ENCODE measurements at regions not wholly inside any gene's neighbourhood (a gene's known extent, or its start where the extent isn't known, plus 50 kb on each side); places are given as distances from the start of the nearest gene placed in this dataset.
"Not testable (repeated sequence)": the region's sequence is repeated elsewhere in the genome, so short reads cannot be mapped to it uniquely, and the experiment has no call there.

GRCh38 chr18:10086458-10087210, 172.8 kb downstream of the VAPA start:
- H3K36me3 Mint-ChIP-seq (ENCODE audit: insufficient read depth): no peaks in the 10 kb centered on the region
- peaks cover 8 to 39% of the 10 kb centered on the region in 2 donors for H3K27me3 Mint-ChIP-seq
- no peak overlapping the region for H3K4me3 Mint-ChIP-seq
- peaks cover 6 to 11% of the 10 kb centered on the region in 2 donors for H3K9me3 Mint-ChIP-seq
- H3K27ac Mint-ChIP-seq: no peak overlapping the region
- ATAC-seq (replicated peaks): no peak
- DNase-seq: no peak
- H3K4me1 Mint-ChIP-seq (ENCODE audit: low read depth in 2 of 2): no peaks in the 10 kb centered on the region

DNA sequence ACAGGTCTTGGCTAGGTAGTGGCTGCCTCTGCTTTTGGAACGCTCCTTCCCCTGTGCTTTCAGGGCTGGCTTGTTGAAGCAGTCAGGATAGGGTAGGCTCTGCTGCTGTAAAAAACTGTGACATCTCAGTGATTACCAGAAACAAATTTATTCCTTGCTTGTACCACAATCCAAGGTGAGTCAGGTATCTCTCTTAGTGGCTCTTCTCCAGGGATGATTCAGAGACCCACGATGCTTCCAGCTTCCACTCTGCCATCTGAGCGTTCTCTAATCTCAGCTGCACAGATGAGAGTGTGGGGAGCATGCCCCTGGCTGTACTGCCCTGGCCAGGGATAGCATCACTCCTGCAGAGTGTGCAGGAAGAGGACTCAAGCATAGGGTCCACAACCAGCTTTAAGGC, 174.9 kb downstream of the VAPA start:
- H3K27ac Mint-ChIP-seq: no peak overlapping the region

GRCh38 chr18:10089881-10090280, 176.1 kb downstream of the VAPA start:
- H3K36me3 Mint-ChIP-seq (ENCODE audit: insufficient read depth): no peaks in the 10 kb centered on the region
- H3K4me3 Mint-ChIP-seq: no peak overlapping the region
- H3K27ac Mint-ChIP-seq: no peak overlapping the region
- ATAC-seq (replicated peaks) (no peak), DNase-seq (no peak)
- no peaks in the 10 kb centered on the region for H3K9me3 Mint-ChIP-seq
- peaks cover 8 to 39% of the 10 kb centered on the region in 2 donors for H3K27me3 Mint-ChIP-seq
- H3K4me1 Mint-ChIP-seq (ENCODE audit: low read depth in 2 of 2): no peaks in the 10 kb centered on the region

More for the DNA sequence above, 174.9 kb downstream of the VAPA start:
- H3K36me3 Mint-ChIP-seq (ENCODE audit: insufficient read depth): no peaks in the 10 kb centered on the region
- no peak overlapping the region for H3K4me3 Mint-ChIP-seq
- no peak for DNase-seq
- no peaks in the 10 kb centered on the region for H3K4me1 Mint-ChIP-seq (ENCODE audit: low read depth in 2 of 2)
- no peak for ATAC-seq (replicated peaks)
- peaks cover 8 to 39% of the 10 kb centered on the region in 2 donors for H3K27me3 Mint-ChIP-seq
- H3K9me3 Mint-ChIP-seq: peaks cover 0 to 1% of the 10 kb centered on the region in 2 donors

GRCh38 chr18:10090668-10091067, 176.9 kb downstream of the VAPA start:
- no peak for DNase-seq
- Mint-ChIP-seq H3K27me3 (peaks cover 8 to 39% of the 10 kb centered on the region in 2 donors), H3K27ac (no peak overlapping the region), H3K4me1 (ENCODE audit: low read depth in 2 of 2) (no peaks in the 10 kb centered on the region), H3K4me3 (no peak overlapping the region), H3K36me3 (ENCODE audit: insufficient read depth) (no peaks in the 10 kb centered on the region), H3K9me3 (no peaks in the 10 kb centered on the region)
- no peak for ATAC-seq (replicated peaks)

DNA sequence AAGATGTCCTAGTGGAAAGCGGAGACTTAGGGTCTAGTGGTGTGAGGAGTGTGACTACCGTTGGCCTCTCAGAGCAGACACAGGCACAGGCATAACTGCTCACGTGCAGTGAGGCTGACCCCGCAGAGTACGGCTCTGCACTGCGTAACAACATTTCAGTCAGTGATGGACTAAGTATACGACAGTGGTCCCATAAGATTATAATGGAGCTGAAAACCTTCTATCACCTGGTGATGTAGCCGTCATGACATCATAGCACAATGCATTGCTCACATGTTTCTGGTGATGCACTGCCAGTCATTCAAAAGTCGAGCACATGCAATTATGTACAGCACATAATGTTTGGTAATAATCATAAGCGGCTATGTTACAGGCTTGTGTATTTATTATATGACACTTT, 179.6 kb downstream of the VAPA start:
- H3K9me3 Mint-ChIP-seq: no peaks in the 10 kb centered on the region
- peaks cover 13 to 16% of the 10 kb centered on the region in 2 donors for H3K27me3 Mint-ChIP-seq
- H3K4me3 Mint-ChIP-seq: no peak overlapping the region
- ATAC-seq (replicated peaks) (no peak), DNase-seq (no peak)
- no peaks in the 10 kb centered on the region for H3K4me1 Mint-ChIP-seq (ENCODE audit: low read depth in 2 of 2)
- H3K27ac Mint-ChIP-seq: no peak overlapping the region
- no peaks in the 10 kb centered on the region for H3K36me3 Mint-ChIP-seq (ENCODE audit: insufficient read depth)

GRCh38 chr18:10094154-10094553, 180.3 kb downstream of the VAPA start:
- Mint-ChIP-seq H3K9me3 (no peaks in the 10 kb centered on the region), H3K27ac (no peak overlapping the region), H3K36me3 (ENCODE audit: insufficient read depth) (no peaks in the 10 kb centered on the region), H3K4me1 (ENCODE audit: low read depth in 2 of 2) (no peaks in the 10 kb centered on the region), H3K27me3 (peaks cover 13 to 16% of the 10 kb centered on the region in 2 donors), H3K4me3 (no peak overlapping the region)
- no peak for ATAC-seq (replicated peaks)
- no peak for DNase-seq

- Mint-ChIP-seq H3K27me3 (peaks cover 13 to 16% of the 10 kb centered on the region in 2 donors), H3K9me3 (no peaks in the 10 kb centered on the region), H3K27ac (no peak overlapping the region), H3K36me3 (ENCODE audit: insufficient read depth) (no peaks in the 10 kb centered on the region), H3K4me1 (ENCODE audit: low read depth in 2 of 2) (no peaks in the 10 kb centered on the region), H3K4me3 (no peak overlapping the region)
- no peak for DNase-seq
- ATAC-seq (replicated peaks): no peak
These were observed 180.8 kb downstream of the VAPA start for GRCh38 chr18:10094655-10095054.

DNA sequence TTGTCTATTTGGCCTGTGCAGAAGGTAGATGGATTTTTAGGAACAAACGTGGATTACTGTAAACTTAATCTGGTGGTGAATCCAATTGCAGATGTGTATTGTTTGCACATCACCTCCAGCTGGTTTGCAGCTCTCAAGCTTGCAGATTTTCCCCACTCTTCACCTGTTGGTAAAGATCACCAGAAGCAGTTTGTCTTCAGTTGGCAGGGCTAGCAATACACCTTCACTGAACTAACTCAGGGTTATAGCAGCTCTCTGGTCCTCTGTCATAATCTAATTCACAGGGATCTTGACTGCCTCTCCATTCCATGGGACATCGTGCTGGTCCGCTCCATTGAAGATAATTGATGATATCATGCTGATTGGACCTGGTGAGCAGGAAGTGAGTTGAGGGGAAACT, 181.5 kb downstream of the VAPA start:
- H3K36me3 Mint-ChIP-seq (ENCODE audit: insufficient read depth): no peaks in the 10 kb centered on the region
- H3K4me1 Mint-ChIP-seq (ENCODE audit: low read depth in 2 of 2): no peaks in the 10 kb centered on the region
- no peaks in the 10 kb centered on the region for H3K9me3 Mint-ChIP-seq
- ATAC-seq (replicated peaks): no peak
- H3K4me3 Mint-ChIP-seq: no peak overlapping the region
- no peak overlapping the region for H3K27ac Mint-ChIP-seq
- DNase-seq: no peak
- peaks cover 9 to 12% of the 10 kb centered on the region in 2 donors for H3K27me3 Mint-ChIP-seq

GRCh38 chr18:10099539-10100140, 185.8 kb downstream of the VAPA start:
- H3K4me1 Mint-ChIP-seq (ENCODE audit: low read depth in 2 of 2): no peaks in the 10 kb centered on the region
- peaks cover 0 to 5% of the 10 kb centered on the region in 2 donors for H3K27me3 Mint-ChIP-seq
- ATAC-seq (replicated peaks) (no peak), DNase-seq (no peak)
- no peaks in the 10 kb centered on the region for H3K9me3 Mint-ChIP-seq
- no peak overlapping the region for H3K4me3 Mint-ChIP-seq
- no peaks in the 10 kb centered on the region for H3K36me3 Mint-ChIP-seq (ENCODE audit: insufficient read depth)
- H3K27ac Mint-ChIP-seq: no peak overlapping the region

GRCh38 chr18:10100196-10100595, 186.4 kb downstream of the VAPA start:
- Mint-ChIP-seq H3K36me3 (ENCODE audit: insufficient read depth) (no peaks in the 10 kb centered on the region), H3K4me1 (ENCODE audit: low read depth in 2 of 2) (no peaks in the 10 kb centered on the region), H3K9me3 (no peaks in the 10 kb centered on the region), H3K27ac (no peak overlapping the region), H3K27me3 (peaks cover 0 to 5% of the 10 kb centered on the region in 2 donors), H3K4me3 (no peak overlapping the region)
- ATAC-seq (replicated peaks): no peak
- DNase-seq: no peak

DNA sequence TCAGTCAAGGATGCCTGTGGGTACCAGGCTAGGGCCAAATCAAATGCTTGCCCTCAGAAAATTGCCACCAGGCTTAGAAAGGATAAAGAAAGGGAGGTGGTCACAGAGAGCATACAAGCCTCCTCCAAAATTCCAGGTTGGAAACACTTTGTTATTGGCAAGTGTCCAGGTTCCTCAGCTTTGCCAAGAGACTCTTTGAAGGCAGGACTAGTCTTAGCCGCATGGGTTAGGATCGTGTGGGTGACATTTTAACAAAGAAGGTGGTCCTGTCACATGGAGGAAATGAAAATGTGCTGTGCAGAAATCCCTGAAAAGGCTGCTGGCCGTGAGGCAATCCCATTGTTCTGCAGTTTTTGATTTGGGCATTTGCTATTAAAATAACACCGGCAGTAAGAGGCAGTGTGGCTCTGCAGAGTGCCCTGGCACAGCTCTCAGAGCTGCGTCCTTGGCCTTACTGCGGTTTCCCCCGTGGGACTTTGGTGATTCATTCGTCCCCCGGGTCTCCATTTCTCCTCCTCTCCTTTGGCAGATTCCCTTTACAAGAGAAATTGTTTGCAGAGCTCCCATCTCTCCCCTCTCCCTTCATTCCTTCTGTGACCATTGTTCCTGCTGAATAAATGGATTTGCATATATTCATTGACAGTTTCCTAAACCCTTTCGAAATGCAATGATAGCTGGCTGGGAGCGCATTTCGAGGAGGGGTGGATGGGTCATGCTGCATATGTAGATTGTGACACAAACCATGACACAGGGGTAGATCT, 187.3 kb downstream of the VAPA start:
- Mint-ChIP-seq H3K36me3 (ENCODE audit: insufficient read depth) (no peaks in the 10 kb centered on the region), H3K9me3 (no peaks in the 10 kb centered on the region), H3K27me3 (peaks cover 0 to 5% of the 10 kb centered on the region in 2 donors), H3K4me3 (no peak overlapping the region), H3K27ac (no peak overlapping the region), H3K4me1 (ENCODE audit: low read depth in 2 of 2) (no peaks in the 10 kb centered on the region)
- no peak for ATAC-seq (replicated peaks)
- no peak for DNase-seq

GRCh38 chr18:10101729-10102128, 187.9 kb downstream of the VAPA start:
- no peaks in the 10 kb centered on the region for H3K9me3 Mint-ChIP-seq
- no peaks in the 10 kb centered on the region for H3K4me1 Mint-ChIP-seq (ENCODE audit: low read depth in 2 of 2)
- H3K27ac Mint-ChIP-seq: no peak overlapping the region
- ATAC-seq (replicated peaks) (no peak), DNase-seq (no peak)
- no peaks in the 10 kb centered on the region for H3K36me3 Mint-ChIP-seq (ENCODE audit: insufficient read depth)
- peaks cover 0 to 5% of the 10 kb centered on the region in 2 donors for H3K27me3 Mint-ChIP-seq
- no peak overlapping the region for H3K4me3 Mint-ChIP-seq

DNA sequence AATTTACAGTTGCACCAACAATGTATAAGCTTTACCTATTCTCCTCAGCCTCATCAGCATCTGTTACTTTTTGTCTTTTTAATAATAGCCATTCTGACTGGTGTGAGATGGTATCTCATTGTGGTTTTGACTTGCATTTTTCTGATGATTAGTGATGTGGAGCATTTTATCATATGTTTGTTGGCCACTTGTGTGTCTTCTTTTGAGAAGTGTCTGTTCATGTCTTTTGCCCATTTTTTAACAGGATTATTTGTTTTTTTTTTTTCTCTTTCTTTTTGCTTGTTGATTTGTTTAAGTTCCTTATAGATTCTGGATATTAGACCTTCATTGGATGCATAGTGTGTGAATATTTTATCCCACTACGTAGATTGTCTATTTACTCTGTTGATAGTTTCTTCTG, 191.3 kb downstream of the VAPA start:
- H3K4me3 Mint-ChIP-seq; DNase-seq; ATAC-seq (replicated peaks); H3K9me3 Mint-ChIP-seq; H3K4me1 Mint-ChIP-seq (ENCODE audit: low read depth in 2 of 2); H3K36me3 Mint-ChIP-seq (ENCODE audit: insufficient read depth); H3K27ac Mint-ChIP-seq: not testable (repeated sequence)
- peaks cover 7 to 20% of the 10 kb centered on the region in 2 donors for H3K27me3 Mint-ChIP-seq

GRCh38 chr18:10111191-10111590, 197.4 kb downstream of the VAPA start:
- Mint-ChIP-seq H3K27me3 (peaks cover 25 to 31% of the 10 kb centered on the region in 2 donors), H3K4me3 (no peak overlapping the region), H3K27ac (no peak overlapping the region), H3K9me3 (peaks cover 4 to 8% of the 10 kb centered on the region in 2 donors), H3K36me3 (ENCODE audit: insufficient read depth) (no peaks in the 10 kb centered on the region), H3K4me1 (ENCODE audit: low read depth in 2 of 2) (no peaks in the 10 kb centered on the region)
- no peak for DNase-seq
- ATAC-seq (replicated peaks): no peak
